ENCODE measurements at regions not wholly inside any gene's neighbourhood (a gene's known extent, or its start where the extent isn't known, plus 50 kb on each side); places are given as distances from the start of the nearest gene placed in this dataset.

DNA sequence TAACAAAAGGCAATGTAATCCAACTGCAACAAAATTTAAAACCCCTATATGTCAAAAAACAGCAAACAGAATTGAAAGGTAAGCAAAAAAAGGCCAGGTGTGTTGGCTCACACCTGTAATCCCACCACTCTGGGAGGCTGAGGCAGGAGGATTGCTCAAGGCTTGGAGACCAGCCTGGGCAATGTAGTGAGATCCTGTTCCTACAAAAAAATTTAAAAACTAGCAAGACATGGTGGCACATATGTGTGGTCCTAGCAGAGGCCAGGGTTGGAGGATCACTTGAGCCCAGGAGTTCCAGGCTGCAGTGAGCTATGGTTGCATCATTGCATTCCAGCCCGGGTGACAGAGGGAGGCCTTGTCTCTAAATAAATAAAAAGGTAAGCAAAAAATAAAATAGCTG, 212.1 kb upstream of the KLF14 start:
- TF ChIP-seq POLR2AphosphoS5 (IDR thresholded peaks at IDR 0.05; ENCODE audit: low read depth, low read length) (no peak), POLR2A (IDR thresholded peaks at IDR 0.05; ENCODE audit: low read depth, low read length) (no peak), TAF1 (IDR thresholded peaks at IDR 0.05; ENCODE audit: low read depth, low read length) (no peak), POU2F2 (IDR thresholded peaks at IDR 0.05; ENCODE audit: low read depth, low read length) (no peak)
